ENCODE measurements at regions not wholly inside any gene's neighbourhood (a gene's known extent, or its start where the extent isn't known, plus 50 kb on each side); places are given as distances from the start of the nearest gene placed in this dataset.

- TF ChIP-seq USF1 (IDR thresholded peaks at IDR 0.05; ENCODE audit: borderline replicate concordance, extremely low read length, insufficient read depth, low read depth, low read length): no peak
- peak; percentile 55; the same call in 1 of the 2 replicates for TF ChIP-seq RUNX3 (IDR thresholded peaks at IDR 0.05; ENCODE audit: low read length)
- TF ChIP-seq CBX5 (IDR thresholded peaks at IDR 0.05; ENCODE audit: low read depth): peak; percentile 72; the same call in 1 of the 2 replicates
- TF ChIP-seq YY1 (IDR thresholded peaks at IDR 0.05; ENCODE audit: low read depth, low read length): peak; percentile 78
- TF ChIP-seq ZBTB11 (CRISPR knock-in tag; IDR thresholded peaks at IDR 0.05): no peak
- TF ChIP-seq YBX1 (IDR thresholded peaks at IDR 0.05): no peak
- TF ChIP-seq CUX1 (IDR thresholded peaks at IDR 0.05; ENCODE audit: insufficient replicate concordance, low read depth, low read length): no peak
- 0 out of 4 replicates have a peak, but pooled peaks of 1 of the 2 experiments have one; percentile 34 for TF ChIP-seq EP300 (IDR thresholded peaks at IDR 0.05; ENCODE audit: borderline replicate concordance in 1 of 2, control insufficient read depth in 1 of 2, low read depth in 2 of 2, low read length in 2 of 2)
- TF ChIP-seq MTA3 (IDR thresholded peaks at IDR 0.05; ENCODE audit: borderline replicate concordance, low read length): no peak
- peak; percentile 97 for TF ChIP-seq RAD21 (IDR thresholded peaks at IDR 0.05; ENCODE audit: insufficient read depth, low read depth, low read length)
- 0 out of 2 replicates have a peak, but pooled peaks have one; percentile 28 for TF ChIP-seq IRF4 (IDR thresholded peaks at IDR 0.05; ENCODE audit: low read depth, low read length)
- TF ChIP-seq ASH2L (IDR thresholded peaks at IDR 0.05; ENCODE audit: borderline replicate concordance, low read depth): no peak
- TF ChIP-seq RFX5 (IDR thresholded peaks at IDR 0.05; ENCODE audit: low read depth, low read length): no peak
- TF ChIP-seq ESRRA (IDR thresholded peaks at IDR 0.05; ENCODE audit: low read length): no peak
- TF ChIP-seq ETV6 (conservative IDR thresholded peaks at IDR 0.05 in 1 of 2, IDR thresholded peaks at IDR 0.05 in 1 of 2; ENCODE audit: borderline replicate concordance in 1 of 2, low read depth in 1 of 2): no peak
- peak; percentile 80; the same call in 1 of the 2 replicates for TF ChIP-seq HSF1 (IDR thresholded peaks at IDR 0.05; ENCODE audit: low read depth, low read length)
- TF ChIP-seq TCF3 (IDR thresholded peaks at IDR 0.05; ENCODE audit: borderline replicate concordance, insufficient read depth, low read depth, low read length): no peak
Measured at GRCh38 chr13:33723772-33724435, 94.0 kb upstream of the RFC3 start (continued).

Data from GM12878 (cell line).